ENCODE measurements at regions not wholly inside any gene's neighbourhood (a gene's known extent, or its start where the extent isn't known, plus 50 kb on each side); places are given as distances from the start of the nearest gene placed in this dataset.

GRCh38 chr11:105332171-105332570 lies 192.6 kb upstream of the CARD18 start:
- no peak for DNase-seq (ENCODE audit: low spot score)

- DNase-seq (ENCODE audit: low spot score), result no peak
These were observed 188.5 kb upstream of the CARD18 start for GRCh38 chr11:105328061-105328460.

- no peak for DNase-seq (ENCODE audit: low spot score)
These were observed 184.6 kb upstream of the CARD18 start for GRCh38 chr11:105324156-105324555.

- no peak for DNase-seq (ENCODE audit: low spot score)
These were observed 182.1 kb upstream of the CARD18 start for GRCh38 chr11:105321696-105322095.

GRCh38 chr11:105315287-105315686 lies 175.7 kb upstream of the CARD18 start:
- no peak for DNase-seq (ENCODE audit: low spot score)

- no peak for DNase-seq (ENCODE audit: low spot score)
These were observed 172.7 kb upstream of the CARD18 start for GRCh38 chr11:105312266-105312665.

GRCh38 chr11:105298630-105299029 lies 159.1 kb upstream of the CARD18 start:
- DNase-seq (ENCODE audit: low spot score), result no peak

- no peak for DNase-seq (ENCODE audit: low spot score)
These were observed 158.6 kb upstream of the CARD18 start for GRCh38 chr11:105298174-105298573.

- no peak for DNase-seq (ENCODE audit: low spot score)
These were observed 157.9 kb upstream of the CARD18 start for GRCh38 chr11:105297463-105297862.

GRCh38 chr11:105296806-105297205 lies 157.2 kb upstream of the CARD18 start:
- no peak for DNase-seq (ENCODE audit: low spot score)

- no peak for DNase-seq (ENCODE audit: low spot score)
These were observed 156.8 kb upstream of the CARD18 start for GRCh38 chr11:105296386-105296785.

- DNase-seq (ENCODE audit: low spot score), result no peak
These were observed 143.1 kb upstream of the CARD18 start for GRCh38 chr11:105282658-105283057.

GRCh38 chr11:105274631-105275030 lies 135.1 kb upstream of the CARD18 start:
- peak; percentile 74 for DNase-seq (ENCODE audit: low spot score)

- DNase-seq (ENCODE audit: low spot score), result peak; percentile 11
These were observed 134.2 kb upstream of the CARD18 start for GRCh38 chr11:105273660-105274280.

- DNase-seq (ENCODE audit: low spot score), result no peak
These were observed 130.3 kb upstream of the CARD18 start for GRCh38 chr11:105269862-105270261.

- no peak for DNase-seq (ENCODE audit: low spot score)
These were observed 129.0 kb upstream of the CARD18 start for GRCh38 chr11:105268404-105269062.

GRCh38 chr11:105265845-105266244 lies 126.3 kb upstream of the CARD18 start:
- DNase-seq (ENCODE audit: low spot score), result peak; percentile 13

GRCh38 chr11:105260976-105261375 lies 121.4 kb upstream of the CARD18 start:
- DNase-seq (ENCODE audit: low spot score), result no peak

GRCh38 chr11:105245781-105246315 lies 106.3 kb upstream of the CARD18 start:
- DNase-seq (ENCODE audit: low spot score), result no peak

- peak; percentile 15 for DNase-seq (ENCODE audit: low spot score)
These were observed 104.7 kb upstream of the CARD18 start for GRCh38 chr11:105244160-105244825.

- no peak for DNase-seq (ENCODE audit: low spot score)
These were observed 101.6 kb upstream of the CARD18 start for GRCh38 chr11:105241136-105241535.

GRCh38 chr11:105236664-105237063 lies 97.1 kb upstream of the CARD18 start:
- DNase-seq (ENCODE audit: low spot score), result no peak

GRCh38 chr11:105233285-105233684 lies 93.7 kb upstream of the CARD18 start:
- no peak for DNase-seq (ENCODE audit: low spot score)

Measured in pons (tissue), 1 donor.